ENCODE measurements at regions not wholly inside any gene's neighbourhood (a gene's known extent, or its start where the extent isn't known, plus 50 kb on each side); places are given as distances from the start of the nearest gene placed in this dataset.

DNA sequence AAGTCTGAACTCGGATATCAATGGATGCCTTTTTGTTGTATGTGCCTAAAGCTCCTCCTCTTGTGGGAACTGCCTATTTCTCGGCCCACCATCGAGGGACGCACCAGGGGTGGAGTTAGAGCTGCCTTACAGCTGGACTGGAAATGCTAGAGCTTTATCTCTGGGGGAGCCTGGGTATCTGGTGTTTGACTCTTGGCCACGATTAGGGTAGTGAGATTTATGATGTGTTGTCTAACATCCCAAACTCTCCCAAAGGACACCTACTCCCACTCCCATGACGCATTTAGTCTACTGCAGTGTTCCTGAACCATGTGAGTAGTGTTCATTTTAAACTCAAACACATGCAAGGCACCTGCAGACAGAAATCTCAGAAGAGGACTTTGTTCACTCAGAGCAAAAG lies 594.8 kb downstream of the METTL4 start:
- TF ChIP-seq, protein P1, sequence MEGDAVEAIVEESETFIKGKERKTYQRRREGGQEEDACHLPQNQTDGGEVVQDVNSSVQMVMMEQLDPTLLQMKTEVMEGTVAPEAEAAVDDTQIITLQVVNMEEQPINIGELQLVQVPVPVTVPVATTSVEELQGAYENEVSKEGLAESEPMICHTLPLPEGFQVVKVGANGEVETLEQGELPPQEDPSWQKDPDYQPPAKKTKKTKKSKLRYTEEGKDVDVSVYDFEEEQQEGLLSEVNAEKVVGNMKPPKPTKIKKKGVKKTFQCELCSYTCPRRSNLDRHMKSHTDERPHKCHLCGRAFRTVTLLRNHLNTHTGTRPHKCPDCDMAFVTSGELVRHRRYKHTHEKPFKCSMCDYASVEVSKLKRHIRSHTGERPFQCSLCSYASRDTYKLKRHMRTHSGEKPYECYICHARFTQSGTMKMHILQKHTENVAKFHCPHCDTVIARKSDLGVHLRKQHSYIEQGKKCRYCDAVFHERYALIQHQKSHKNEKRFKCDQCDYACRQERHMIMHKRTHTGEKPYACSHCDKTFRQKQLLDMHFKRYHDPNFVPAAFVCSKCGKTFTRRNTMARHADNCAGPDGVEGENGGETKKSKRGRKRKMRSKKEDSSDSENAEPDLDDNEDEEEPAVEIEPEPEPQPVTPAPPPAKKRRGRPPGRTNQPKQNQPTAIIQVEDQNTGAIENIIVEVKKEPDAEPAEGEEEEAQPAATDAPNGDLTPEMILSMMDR (IDR thresholded peaks at IDR 0.05; ENCODE audit: insufficient read depth, low read depth, low read length): no peak
- CTCF ChIA-PET: no interaction called here

DNA sequence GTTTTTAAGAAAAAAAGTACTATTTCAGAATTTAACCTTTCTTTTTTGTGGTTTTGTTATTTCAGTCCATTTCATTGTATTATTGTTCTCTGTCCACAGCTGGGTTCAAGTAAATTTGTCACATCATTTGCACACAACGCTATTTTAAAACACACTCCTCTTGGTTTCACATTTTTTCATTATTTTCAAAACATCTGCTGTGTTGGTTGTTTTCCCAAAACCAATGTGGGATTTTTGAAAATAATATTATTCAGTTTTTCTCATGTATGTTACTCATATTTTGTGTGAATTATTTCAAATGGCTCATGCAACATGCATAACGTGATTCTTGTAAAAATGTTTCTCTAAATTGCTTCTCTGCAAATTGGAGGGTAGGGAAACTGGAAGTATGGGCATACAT lies 589.2 kb downstream of the METTL4 start:
- Histone ChIP-seq H3K36me3 (ENCODE audit: control insufficient read depth, insufficient read depth, low read length) (no peaks in the 10 kb centered on the region), H3K27me3 (ENCODE audit: control insufficient read depth, insufficient read depth, low read length) (no peaks in the 10 kb centered on the region), H3K4me3 (ENCODE audit: low read depth, low read length) (no peak overlapping the region)
- CTCF ChIA-PET: no interaction called here
- TF ChIP-seq, protein P1 (IDR thresholded peaks at IDR 0.05; ENCODE audit: insufficient read depth, low read depth, low read length): no peak
- POLR2A ChIA-PET: no interaction called here
- no peak for DNase-seq (ENCODE audit: low read depth)

More for the DNA sequence above, 594.8 kb downstream of the METTL4 start:
- Histone ChIP-seq H3K4me3 (ENCODE audit: low read depth, low read length) (no peak overlapping the region), H3K27me3 (ENCODE audit: control insufficient read depth, insufficient read depth, low read length) (no peaks in the 10 kb centered on the region), H3K36me3 (ENCODE audit: control insufficient read depth, insufficient read depth, low read length) (no peaks in the 10 kb centered on the region)
- no peak for DNase-seq (ENCODE audit: low read depth)
- POLR2A ChIA-PET: no interaction called here

DNA sequence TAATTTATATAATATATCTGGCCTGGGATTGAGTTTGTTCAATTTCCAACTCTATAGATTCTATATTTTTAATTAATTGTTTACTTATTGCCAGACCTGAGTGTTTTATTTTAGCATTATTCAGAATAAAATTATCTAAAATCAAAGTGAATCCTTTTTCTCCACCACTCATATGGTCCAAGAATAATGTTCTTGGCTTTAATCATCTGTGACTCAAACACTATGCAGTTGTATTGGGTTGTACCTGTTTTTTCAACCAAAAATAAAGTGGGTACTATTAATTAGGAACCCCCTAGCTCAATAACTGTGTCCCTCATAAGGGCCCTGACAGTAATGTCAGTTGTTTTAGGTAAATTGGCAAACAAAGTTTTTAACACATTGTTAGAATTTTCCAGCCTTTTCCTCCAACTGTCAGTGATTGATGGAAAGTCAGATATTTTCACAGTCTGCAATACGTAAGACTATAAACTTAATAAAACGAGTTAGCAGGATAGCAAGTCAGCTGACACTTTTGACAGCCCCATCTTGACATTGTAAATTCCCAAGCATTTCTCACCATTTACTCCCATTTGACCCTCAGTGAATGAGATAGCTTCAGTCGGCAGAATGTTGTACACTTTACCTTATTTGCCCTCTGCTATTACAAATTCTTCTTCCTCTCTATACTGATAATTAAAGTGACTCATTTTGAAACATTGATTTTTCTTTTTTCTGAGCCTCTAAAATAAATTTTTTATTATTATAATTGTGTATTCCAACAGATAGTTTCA lies 587.4 kb downstream of the METTL4 start:
- ChIA-PET POLR2A (no interaction called here), CTCF (no interaction called here)
- Histone ChIP-seq H3K27me3 (ENCODE audit: control insufficient read depth, insufficient read depth, low read length) (no peaks in the 10 kb centered on the region), H3K36me3 (ENCODE audit: control insufficient read depth, insufficient read depth, low read length) (no peaks in the 10 kb centered on the region), H3K4me3 (ENCODE audit: low read depth, low read length) (no peak overlapping the region)
- TF ChIP-seq, protein P1 (IDR thresholded peaks at IDR 0.05; ENCODE audit: insufficient read depth, low read depth, low read length): no peak
- DNase-seq (ENCODE audit: low read depth): no peak

DNA sequence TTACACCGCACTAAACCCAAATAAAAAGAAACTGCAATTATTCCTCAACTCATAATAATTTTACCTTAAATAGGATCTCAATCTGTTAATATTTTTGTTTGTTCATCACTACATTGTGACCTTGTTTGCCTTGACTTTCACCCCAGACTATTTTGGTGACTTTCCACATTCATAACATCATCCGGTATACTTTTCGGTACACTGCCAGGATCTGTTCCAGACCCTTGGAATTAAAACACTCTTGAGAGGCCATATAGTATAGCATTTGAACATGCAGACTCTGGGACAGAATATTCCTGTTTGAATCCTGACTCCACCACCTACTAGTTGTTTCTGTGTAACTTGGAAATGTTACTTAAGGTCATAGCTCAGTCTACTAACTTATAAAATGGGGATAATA lies 577.4 kb downstream of the METTL4 start:
- TF ChIP-seq, protein P1 (IDR thresholded peaks at IDR 0.05; ENCODE audit: insufficient read depth, low read depth, low read length): no peak

DNA sequence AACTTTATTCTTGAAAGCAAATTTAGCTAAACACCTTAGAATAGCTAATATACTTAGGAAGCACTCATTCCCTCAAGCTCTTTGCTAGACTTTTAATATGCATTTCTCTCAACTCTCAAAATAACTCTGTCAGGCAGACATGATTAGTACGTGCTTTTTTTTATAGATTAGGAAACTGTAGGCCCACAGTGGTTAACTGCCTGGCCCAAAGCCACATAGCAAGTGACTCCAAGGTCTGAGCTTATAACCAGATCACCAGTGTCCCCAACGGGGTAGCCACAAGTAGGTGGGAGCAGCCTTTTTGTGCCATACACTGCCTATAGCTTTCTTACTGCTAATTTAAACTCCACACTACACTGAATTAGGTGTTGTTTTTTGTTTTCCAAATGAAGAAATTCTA lies 576.8 kb downstream of the METTL4 start:
- TF ChIP-seq, protein P1 (IDR thresholded peaks at IDR 0.05; ENCODE audit: insufficient read depth, low read depth, low read length): no peak
- no peaks in the 10 kb centered on the region for H3K36me3 ChIP-seq (ENCODE audit: control insufficient read depth, insufficient read depth, low read length)
- CTCF ChIA-PET: interaction anchor here (1.2 kb wide), 1 partner anchor 14 kb away, joined by 3 read pairs; no protein-coding TSS in a partner anchor
- POLR2A ChIA-PET: no interaction called here
- no peak overlapping the region for H3K4me3 ChIP-seq (ENCODE audit: low read depth, low read length)
- no peaks in the 10 kb centered on the region for H3K27me3 ChIP-seq (ENCODE audit: control insufficient read depth, insufficient read depth, low read length)
- DNase-seq (ENCODE audit: low read depth): no peak

More for the DNA sequence above, 577.4 kb downstream of the METTL4 start:
- CTCF ChIA-PET: no interaction called here
- H3K36me3 ChIP-seq (ENCODE audit: control insufficient read depth, insufficient read depth, low read length): no peaks in the 10 kb centered on the region
- DNase-seq (ENCODE audit: low read depth): no peak
- no peaks in the 10 kb centered on the region for H3K27me3 ChIP-seq (ENCODE audit: control insufficient read depth, insufficient read depth, low read length)
- no peak overlapping the region for H3K4me3 ChIP-seq (ENCODE audit: low read depth, low read length)
- POLR2A ChIA-PET: no interaction called here

All from BJ (cell line).